Stimulated activated naive CD4-positive, alpha-beta T cell treated with Interleukin-2 at 50 U/mL for 16 hours (primary cell): ENCODE measurements at regions not wholly inside any gene's neighbourhood (a gene's known extent, or its start where the extent isn't known, plus 50 kb on each side); places are given as distances from the start of the nearest gene placed in this dataset.

ENCODE experiments used
- DNase-seq: peaks from one replicate; lab custom pipeline; 2025; lab: John Stamatoyannopoulos, UW

- no peak for DNase-seq
These were observed 1378.9 kb downstream of the BRD1 start for GRCh38 chr22:48448821-48449220.

- no peak for DNase-seq
These were observed 1382.4 kb downstream of the BRD1 start for GRCh38 chr22:48445113-48445827.

GRCh38 chr22:48444320-48445112, 1383.2 kb downstream of the BRD1 start:
- DNase-seq, result no peak

GRCh38 chr22:48443680-48444079, 1384.0 kb downstream of the BRD1 start:
- no peak for DNase-seq

- no peak for DNase-seq
These were observed 1385.0 kb downstream of the BRD1 start for GRCh38 chr22:48442663-48443062.

GRCh38 chr22:48441553-48441850, 1386.2 kb downstream of the BRD1 start:
- no peak for DNase-seq

- DNase-seq, result no peak
These were observed 1386.8 kb downstream of the BRD1 start for GRCh38 chr22:48440673-48441552.

GRCh38 chr22:48440176-48440575, 1387.5 kb downstream of the BRD1 start:
- no peak for DNase-seq

GRCh38 chr22:48439560-48440135, 1388.0 kb downstream of the BRD1 start:
- no peak for DNase-seq

GRCh38 chr22:48438800-48439559, 1388.7 kb downstream of the BRD1 start:
- no peak for DNase-seq

- DNase-seq, result no peak
These were observed 1389.6 kb downstream of the BRD1 start for GRCh38 chr22:48438096-48438495.

GRCh38 chr22:48436201-48436931, 1391.3 kb downstream of the BRD1 start:
- DNase-seq, result no peak

GRCh38 chr22:48434868-48435250, 1392.8 kb downstream of the BRD1 start:
- DNase-seq, result no peak

- DNase-seq, result no peak
These were observed 1393.4 kb downstream of the BRD1 start for GRCh38 chr22:48434156-48434867.

GRCh38 chr22:48433647-48434046, 1394.0 kb downstream of the BRD1 start:
- no peak for DNase-seq

- no peak for DNase-seq
These were observed 1394.7 kb downstream of the BRD1 start for GRCh38 chr22:48432781-48433518.

- DNase-seq, result no peak
These were observed 1395.9 kb downstream of the BRD1 start for GRCh38 chr22:48431536-48432315.

- DNase-seq, result no peak
These were observed 1396.7 kb downstream of the BRD1 start for GRCh38 chr22:48431014-48431413.
